GM12878 (cell line): ENCODE measurements at regions not wholly inside any gene's neighbourhood (a gene's known extent, or its start where the extent isn't known, plus 50 kb on each side); places are given as distances from the start of the nearest gene placed in this dataset.
"Not testable (repeated sequence)": the region's sequence is repeated elsewhere in the genome, so short reads cannot be mapped to it uniquely, and the experiment has no call there.

Source experiments
- LARP7 ChIP-seq: fragments of 450-650 bp; IDR thresholded peaks from 2 replicates; pipeline ENCODE4 v1.6.1; 2017; ENCODE audit warnings: mild to moderate bottlenecking
- TF ChIP-seq, protein P1 (sequence below): fragments of 450-650 bp; IDR thresholded peaks from 2 replicates; pipeline ENCODE4 v1.6.1; 2014; ENCODE audit warnings: mild to moderate bottlenecking

DNA sequence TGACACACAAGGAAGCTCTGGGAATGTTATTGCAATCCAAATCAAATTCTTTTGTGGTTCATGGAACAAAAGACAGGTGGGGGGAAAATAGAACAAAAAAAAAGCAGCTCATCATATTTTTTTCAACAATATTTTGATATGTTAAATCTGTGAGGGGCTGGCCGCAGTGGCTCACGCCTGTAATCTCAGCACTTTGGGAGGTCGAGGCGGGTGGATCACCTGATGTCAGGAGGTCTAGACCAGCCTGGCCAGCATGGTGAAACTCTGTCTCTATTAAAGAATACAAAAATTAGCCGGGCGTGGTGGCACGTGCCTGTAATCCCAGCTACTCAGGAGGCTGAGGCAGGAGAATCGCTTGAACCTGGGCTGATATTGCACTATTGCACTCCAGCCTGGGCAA is 279.4 kb upstream of the SPAG17 start:
- TF ChIP-seq LARP7: not testable (repeated sequence)
- TF ChIP-seq, protein P1, sequence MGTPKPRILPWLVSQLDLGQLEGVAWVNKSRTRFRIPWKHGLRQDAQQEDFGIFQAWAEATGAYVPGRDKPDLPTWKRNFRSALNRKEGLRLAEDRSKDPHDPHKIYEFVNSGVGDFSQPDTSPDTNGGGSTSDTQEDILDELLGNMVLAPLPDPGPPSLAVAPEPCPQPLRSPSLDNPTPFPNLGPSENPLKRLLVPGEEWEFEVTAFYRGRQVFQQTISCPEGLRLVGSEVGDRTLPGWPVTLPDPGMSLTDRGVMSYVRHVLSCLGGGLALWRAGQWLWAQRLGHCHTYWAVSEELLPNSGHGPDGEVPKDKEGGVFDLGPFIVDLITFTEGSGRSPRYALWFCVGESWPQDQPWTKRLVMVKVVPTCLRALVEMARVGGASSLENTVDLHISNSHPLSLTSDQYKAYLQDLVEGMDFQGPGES: not testable (repeated sequence)
